GM21619 (cell line): ENCODE measurements at regions not wholly inside any gene's neighbourhood (a gene's known extent, or its start where the extent isn't known, plus 50 kb on each side); places are given as distances from the start of the nearest gene placed in this dataset.
"Not testable (repeated sequence)": the region's sequence is repeated elsewhere in the genome, so short reads cannot be mapped to it uniquely, and the experiment has no call there.

Source experiments
- ATAC-seq: cut with Tn5 transposase; IDR thresholded peaks from one replicate; pipeline ENCODE4 v1.9.1; 2021; ENCODE audit not compliant: unreplicated experiment

DNA sequence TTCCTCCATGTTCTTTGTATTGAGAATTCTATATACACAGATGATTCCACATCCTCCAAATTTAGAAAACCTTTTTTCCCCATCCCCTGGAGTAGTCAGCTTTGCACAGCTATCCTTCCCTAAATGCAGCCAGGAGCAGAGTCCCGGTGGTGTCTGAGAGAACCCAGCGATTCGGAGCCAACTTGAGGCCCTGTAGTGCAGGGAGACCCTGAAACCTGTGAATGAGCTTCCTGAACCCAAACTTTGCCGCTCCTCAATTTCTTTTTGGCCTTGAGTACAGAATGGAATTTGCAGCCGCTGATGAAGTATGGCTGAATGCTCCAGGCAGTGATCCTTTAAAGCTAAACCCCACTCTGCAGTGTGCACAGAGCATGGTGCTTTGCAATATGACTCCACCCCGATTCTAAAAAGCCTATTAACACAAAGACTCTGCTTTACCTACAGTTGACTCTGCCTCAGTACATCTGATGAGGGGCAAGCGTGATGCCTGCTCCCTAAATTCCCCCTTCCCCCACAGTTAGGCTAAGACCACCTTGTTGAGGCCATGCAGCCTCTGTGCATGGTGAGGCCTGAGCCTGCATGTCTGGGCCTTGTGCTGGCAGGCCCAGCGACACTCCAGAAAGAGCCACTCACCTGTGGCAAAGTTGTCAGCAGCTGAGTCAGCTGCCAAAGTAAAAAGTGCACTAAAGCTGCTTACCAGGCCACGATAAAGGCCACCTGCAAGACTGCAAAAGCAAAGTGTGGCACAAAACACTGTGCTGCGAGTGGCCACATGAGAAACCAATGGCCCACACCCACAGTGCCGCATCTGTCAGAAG, 82.1 kb downstream of the PLEKHG1 start:
- ATAC-seq, result no peak

DNA sequence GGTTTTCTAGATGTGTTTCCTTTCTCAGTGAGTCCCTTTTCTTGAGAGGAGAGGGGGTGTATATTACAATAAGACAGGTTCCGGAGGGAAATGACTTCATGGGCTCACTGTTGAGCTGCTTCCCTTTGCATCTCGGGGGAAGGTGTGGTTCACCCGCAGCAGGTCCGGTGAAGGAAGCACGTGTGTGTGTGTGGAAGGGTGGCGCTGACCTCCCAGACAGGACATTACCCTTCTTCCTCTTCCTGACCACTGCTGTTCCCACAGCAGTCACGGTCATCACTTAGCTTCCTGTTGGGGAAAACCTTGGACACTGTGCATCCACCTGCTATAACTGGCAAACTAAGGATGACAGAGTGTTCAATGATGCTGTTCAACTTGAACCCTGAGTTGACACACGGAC, 83.6 kb downstream of the PLEKHG1 start:
- no peak for ATAC-seq

- no peak for ATAC-seq
Measured at GRCh38 chr6:150684161-150684560, 84.5 kb downstream of the PLEKHG1 start.

DNA sequence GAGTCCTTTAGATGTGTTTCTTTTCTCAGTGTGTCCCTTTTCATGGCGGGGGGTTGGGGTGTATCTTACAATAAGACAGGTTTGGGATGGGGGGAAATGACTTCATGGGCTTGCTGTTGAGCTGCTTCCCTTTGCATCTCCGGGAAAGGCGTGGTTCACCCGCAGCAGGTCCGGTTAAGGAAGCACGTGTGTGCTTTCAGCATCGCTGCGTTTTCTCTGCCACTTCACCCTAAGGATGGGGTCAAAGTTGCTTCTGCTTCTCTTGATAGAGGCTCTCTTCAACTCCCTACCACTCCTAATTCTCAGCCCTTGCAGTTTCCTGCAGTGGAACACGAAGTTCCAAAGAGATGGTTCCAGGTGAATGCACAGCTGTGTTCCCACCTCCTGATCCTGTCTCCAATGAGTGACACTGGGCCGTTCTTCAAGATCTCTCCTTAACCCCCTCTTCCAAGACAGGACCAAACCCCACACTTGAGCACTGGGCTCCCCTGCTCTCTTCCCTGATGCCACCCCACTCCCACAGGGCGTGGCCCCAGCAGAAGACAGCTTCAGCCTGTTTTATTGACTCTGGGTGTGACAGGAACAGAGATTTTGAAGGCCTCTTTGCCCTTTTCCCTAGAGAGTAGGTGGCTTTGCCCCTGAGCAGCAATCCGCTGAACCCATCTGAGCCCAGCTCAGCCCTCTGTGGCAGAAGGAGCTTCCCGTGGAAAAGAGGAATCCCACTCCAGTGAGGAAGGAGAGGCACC, 85.2 kb downstream of the PLEKHG1 start:
- ATAC-seq, result no peak

- ATAC-seq, result peak; percentile 46
Measured at GRCh38 chr6:150685860-150686259, 86.2 kb downstream of the PLEKHG1 start.

- no peak for ATAC-seq
Measured at GRCh38 chr6:150686566-150686965, 86.9 kb downstream of the PLEKHG1 start.

DNA sequence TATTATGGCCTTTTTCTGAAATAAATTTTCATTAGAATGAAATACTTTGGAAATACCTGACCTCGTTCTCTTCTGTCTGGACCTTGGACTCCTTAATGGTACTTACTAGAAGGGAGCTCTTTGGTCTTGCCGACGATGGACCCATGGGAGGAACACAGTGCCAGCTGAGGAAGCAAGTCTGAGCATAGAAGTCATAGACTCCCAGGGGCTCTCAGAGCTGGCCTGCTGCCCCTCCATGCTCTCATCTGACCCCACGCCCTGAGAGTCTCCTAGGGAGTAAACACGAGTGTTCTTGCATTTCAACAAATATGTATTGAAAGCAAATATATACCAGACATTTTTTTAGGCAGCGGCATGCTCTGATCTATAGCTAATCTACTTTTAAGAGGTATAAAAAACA, 87.8 kb downstream of the PLEKHG1 start:
- ATAC-seq, result no peak

DNA sequence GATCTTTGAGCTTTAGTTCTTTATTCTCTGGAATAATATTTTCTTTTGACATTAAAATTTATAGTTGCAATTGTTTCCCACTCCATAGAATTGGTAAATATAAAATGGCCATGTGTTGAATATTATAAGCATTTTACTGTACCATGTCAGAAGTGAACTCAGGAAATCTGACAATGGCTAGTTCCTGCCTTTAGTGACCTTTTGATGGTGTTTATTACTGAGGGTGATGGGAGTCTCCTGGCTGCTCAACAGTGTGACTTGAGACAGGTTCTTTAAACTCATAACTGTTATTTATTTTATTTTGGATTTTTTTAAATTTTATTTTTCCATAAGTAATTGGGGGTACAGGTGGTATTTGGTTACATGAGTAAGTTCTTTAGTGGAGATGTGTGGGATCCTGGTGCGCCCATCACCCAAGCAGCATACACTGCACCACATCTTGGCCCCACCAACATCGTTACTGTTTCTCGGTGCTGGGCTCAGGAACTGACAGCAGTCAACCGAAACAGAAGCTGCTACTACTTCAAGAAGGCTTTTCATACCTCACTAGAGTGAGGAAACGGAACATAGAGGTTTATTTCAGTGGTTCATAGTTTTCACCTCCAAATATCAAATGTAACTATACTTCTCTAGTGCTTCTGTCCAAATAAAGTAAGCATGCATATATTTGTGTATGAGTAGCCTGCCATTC, 90.4 kb downstream of the PLEKHG1 start:
- ATAC-seq, result peak; percentile 39

DNA sequence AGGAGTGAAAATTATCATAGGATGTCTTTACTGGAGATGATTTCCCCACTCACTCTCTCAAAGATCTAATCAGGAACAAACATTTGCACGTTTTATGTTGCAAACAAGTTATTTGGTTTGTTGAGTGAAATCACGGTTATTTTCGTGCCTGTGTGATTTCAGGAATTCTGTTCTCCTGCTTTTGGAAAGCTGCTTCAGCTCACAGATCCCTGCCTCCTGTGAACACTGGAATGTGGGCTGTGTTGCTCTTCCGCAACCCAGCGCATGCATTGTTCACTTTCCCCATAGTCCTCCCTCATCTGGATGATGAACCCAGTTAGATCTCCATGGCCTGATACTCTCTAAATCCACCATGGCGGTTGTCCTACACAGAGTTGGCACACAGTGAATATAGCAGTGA, 91.0 kb downstream of the PLEKHG1 start:
- no peak for ATAC-seq

DNA sequence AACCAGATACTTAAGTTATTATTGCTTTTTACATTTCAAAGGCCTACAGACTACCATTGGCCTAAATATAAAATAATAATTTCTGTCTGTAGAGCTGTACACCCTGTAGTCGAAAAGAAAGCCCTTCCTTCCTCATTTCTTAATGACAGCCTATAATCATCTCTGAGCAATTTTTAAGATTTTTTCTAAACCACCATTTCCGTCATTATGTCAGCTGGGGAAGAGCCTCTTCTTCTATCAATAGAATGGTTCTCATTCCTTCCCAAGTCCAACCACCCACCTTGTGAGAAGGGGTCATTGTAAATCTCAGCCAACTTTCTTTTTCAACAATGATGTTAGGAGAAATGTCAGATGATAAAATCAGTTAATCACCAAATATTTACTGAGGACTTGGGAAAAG, 91.8 kb downstream of the PLEKHG1 start:
- ATAC-seq, result no peak

DNA sequence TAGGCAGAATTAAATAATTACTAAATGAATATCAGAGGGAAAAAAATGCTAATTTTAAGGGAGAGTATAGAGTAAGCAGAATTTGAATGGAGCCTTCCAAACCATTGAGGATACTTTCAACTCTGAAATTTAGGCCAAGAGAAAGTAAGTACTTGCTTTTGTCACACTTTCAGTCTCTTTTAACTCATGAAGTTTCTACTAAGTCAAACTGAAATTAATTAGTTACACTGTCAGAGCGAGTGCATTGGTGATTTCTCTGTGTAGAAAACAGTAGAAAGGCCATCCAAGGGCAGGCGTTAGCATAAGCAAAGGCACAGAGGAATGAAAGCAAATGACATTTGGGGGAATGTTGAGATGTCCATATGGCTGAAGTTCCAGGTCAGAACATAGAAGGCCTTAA, 92.9 kb downstream of the PLEKHG1 start:
- peak; percentile 84 for ATAC-seq

- ATAC-seq, result no peak
Measured at GRCh38 chr6:150694889-150695288, 95.2 kb downstream of the PLEKHG1 start.

- no peak for ATAC-seq
Measured at GRCh38 chr6:150695652-150696051, 96.0 kb downstream of the PLEKHG1 start.

GRCh38 chr6:150696190-150696589, 96.5 kb downstream of the PLEKHG1 start:
- ATAC-seq, result no peak

DNA sequence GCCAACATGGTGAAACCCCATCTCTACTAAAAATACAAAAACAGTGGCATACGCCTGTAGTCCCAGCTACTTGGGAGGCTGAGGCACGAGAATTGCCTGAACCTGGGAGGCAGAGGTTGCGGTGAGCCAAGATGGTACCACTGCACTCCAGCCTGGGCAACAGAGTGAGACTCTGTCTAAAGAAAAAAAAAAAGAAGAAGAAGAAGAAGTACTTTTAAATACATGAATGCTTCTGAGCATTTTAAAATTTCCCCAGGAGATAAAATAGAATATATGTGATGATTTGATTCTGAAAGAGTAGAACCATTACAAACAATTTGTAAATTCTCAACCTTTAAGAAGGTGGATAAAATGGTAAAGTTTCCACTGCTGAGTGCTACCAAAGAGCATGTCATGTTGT, 97.2 kb downstream of the PLEKHG1 start:
- not testable (repeated sequence) for ATAC-seq

- ATAC-seq, result no peak
Measured at GRCh38 chr6:150697515-150697914, 97.8 kb downstream of the PLEKHG1 start.

DNA sequence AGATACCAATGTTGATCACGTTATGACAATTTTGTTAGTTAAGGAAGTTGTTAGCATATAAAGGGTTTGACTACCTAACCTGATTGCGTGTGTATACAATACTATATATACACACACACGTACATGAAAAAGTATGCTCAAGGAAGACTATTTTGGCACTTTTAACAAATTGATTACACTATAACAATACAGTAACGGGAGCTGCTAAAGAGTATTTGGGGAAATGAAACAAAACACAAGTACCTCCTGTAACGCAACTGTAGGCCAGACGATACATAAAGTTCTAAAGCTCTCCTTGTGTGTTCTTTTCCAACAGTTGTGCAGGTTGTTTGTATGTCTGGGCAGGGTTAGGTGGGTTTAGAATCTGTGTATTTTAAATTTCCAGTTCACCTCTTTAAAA, 98.7 kb downstream of the PLEKHG1 start:
- ATAC-seq, result no peak

GRCh38 chr6:150702675-150703074, 103.0 kb downstream of the PLEKHG1 start:
- no peak for ATAC-seq

GRCh38 chr6:150704447-150705192, 104.9 kb downstream of the PLEKHG1 start:
- ATAC-seq, result no peak

DNA sequence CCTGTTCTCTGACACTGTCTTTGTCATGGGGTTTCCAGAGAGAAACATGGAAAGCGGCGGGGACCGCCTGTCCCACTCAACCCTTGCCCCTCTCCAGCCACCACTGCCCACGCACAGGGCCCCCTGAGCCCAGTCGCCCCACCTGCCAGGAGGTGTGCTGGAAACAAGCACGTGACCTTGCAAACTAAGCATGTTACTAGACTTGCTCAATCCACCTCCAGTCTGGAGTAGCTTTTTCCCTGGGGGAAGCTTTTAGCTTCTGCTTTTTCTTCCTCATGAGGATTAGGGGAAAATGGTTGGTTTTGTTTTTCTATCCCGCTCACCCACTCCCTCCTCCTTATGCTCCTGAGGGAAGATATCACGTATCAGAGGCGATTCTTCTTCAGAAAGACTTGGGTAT, 105.7 kb downstream of the PLEKHG1 start:
- no peak for ATAC-seq

GRCh38 chr6:150710236-150710635, 110.6 kb downstream of the PLEKHG1 start:
- no peak for ATAC-seq
